ENCODE measurements at regions not wholly inside any gene's neighbourhood (a gene's known extent, or its start where the extent isn't known, plus 50 kb on each side); places are given as distances from the start of the nearest gene placed in this dataset.

DNA sequence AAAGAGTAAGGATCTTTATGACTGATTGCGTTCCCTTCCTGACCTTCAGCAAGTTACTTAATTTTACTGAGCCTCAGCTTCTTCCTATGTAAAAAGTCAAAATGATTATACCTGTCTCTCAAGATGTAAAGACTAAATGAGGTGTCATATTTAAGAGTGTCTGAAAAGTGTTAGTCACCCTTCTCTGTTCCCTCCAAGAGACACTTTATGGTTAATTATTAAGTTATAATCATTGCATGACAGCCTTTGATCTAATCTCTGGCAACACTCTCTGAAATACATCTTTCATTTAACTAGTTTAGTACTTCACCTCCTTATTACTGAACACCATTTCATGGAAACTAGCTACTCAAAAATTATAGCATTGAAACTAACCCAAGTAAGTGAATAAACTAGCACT lies 54.8 kb downstream of the BMAL2 start:
- Histone ChIP-seq H2AFZ (ENCODE audit: control insufficient read depth, low read depth, low read length) (no peak overlapping the region), H3K27me3 (replicated peaks in 1 of 2; ENCODE audit: control insufficient read depth in 2 of 2, insufficient read depth in 2 of 2, low read length in 1 of 2) (no peaks in the 10 kb centered on the region), H4K20me1 (ENCODE audit: control insufficient read depth, insufficient read depth) (no peaks in the 10 kb centered on the region), H3K4me3 (no peak overlapping the region), H3K9me3 (replicated peaks; ENCODE audit: control insufficient read depth, insufficient read depth, low read length) (no peaks in the 10 kb centered on the region), H3K9ac (ENCODE audit: control insufficient read depth, insufficient read depth, low read length) (no peak overlapping the region), H3K27ac (ENCODE audit: control insufficient read depth, insufficient read depth) (no peak overlapping the region), H3K36me3 (ENCODE audit: control insufficient read depth in 2 of 2, insufficient read depth in 2 of 2, low read length in 1 of 2) (peaks cover 0 to 16% of the 10 kb centered on the region in 2 experiments; a peak in 2 of 4 replicates), H3K79me2 (ENCODE audit: control insufficient read depth, insufficient read depth, low read length) (no peaks in the 10 kb centered on the region), H3K4me1 (ENCODE audit: control insufficient read depth, insufficient read depth, low read length) (no peaks in the 10 kb centered on the region), H3K4me2 (ENCODE audit: control insufficient read depth, insufficient read depth) (no peak overlapping the region)
- ChIA-PET RAD21 (ENCODE audit: unreplicated experiment) (interaction anchor here (0.7 to 0.8 kb wide), 2 partner anchors 81 to 372 kb away, joined by 3 to 4 read pairs; no protein-coding TSS in a partner anchor), CTCF (interaction anchor here (1.1 to 1.7 kb wide), 3 partner anchors 9 to 81 kb away, joined by 3 to 12 read pairs (median 5); no protein-coding TSS in a partner anchor), POLR2A (interaction anchor here (0.8 kb wide), 1 partner anchor 261 kb away, joined by 3 read pairs; no protein-coding TSS in a partner anchor), SMC1A (ENCODE audit: uncharacterized antibody, unreplicated experiment) (interaction anchor here (0.9 to 4.7 kb wide), 8 partner anchors 16 to 372 kb away, joined by 3 to 55 read pairs (median 3); no protein-coding TSS in a partner anchor)
- DNase-seq (ENCODE audit: low read depth, low spot score) (no peak), FAIRE-seq (no peak), ATAC-seq (peak; percentile 28; the same call in 2 of the 3 replicates)
- intact Hi-C loops (cut with micrococcal nuclease; ENCODE audit: unreplicated experiment): no loop called here
- WGBS (ENCODE audit: insufficient coverage, insufficient replicate concordance, low lambda C conversion rate, missing lambda C conversion rate): 96% methylated on average over 1 of the region's 1 CpG
- in situ Hi-C loops (cut with MboI): no loop called here
- no TSS peak for BruUV-seq (replicated peaks)
- no peak for TF ChIP-seq CEBPZ (IDR thresholded peaks at IDR 0.05; ENCODE audit: low read depth, low read length)
- no peak for TF ChIP-seq KDM1A (IDR thresholded peaks at IDR 0.05; ENCODE audit: borderline replicate concordance)
- no peak for TF ChIP-seq MYB (IDR thresholded peaks at IDR 0.05; ENCODE audit: borderline replicate concordance, low read depth, low read length)
- TF ChIP-seq SREBF2 (IDR thresholded peaks at IDR 0.05; ENCODE audit: low read length): no peak
- TF ChIP-seq TARDBP (IDR thresholded peaks at IDR 0.05; ENCODE audit: borderline replicate concordance): no peak
- TF ChIP-seq, protein P1, sequence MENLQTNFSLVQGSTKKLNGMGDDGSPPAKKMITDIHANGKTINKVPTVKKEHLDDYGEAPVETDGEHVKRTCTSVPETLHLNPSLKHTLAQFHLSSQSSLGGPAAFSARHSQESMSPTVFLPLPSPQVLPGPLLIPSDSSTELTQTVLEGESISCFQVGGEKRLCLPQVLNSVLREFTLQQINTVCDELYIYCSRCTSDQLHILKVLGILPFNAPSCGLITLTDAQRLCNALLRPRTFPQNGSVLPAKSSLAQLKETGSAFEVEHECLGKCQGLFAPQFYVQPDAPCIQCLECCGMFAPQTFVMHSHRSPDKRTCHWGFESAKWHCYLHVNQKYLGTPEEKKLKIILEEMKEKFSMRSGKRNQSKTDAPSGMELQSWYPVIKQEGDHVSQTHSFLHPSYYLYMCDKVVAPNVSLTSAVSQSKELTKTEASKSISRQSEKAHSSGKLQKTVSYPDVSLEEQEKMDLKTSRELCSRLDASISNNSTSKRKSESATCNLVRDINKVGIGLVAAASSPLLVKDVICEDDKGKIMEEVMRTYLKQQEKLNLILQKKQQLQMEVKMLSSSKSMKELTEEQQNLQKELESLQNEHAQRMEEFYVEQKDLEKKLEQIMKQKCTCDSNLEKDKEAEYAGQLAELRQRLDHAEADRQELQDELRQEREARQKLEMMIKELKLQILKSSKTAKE (IDR thresholded peaks at IDR 0.05; ENCODE audit: low read depth, poor library complexity, severe bottlenecking): no peak
- no peak for TF ChIP-seq RAD21 (IDR thresholded peaks at IDR 0.05; ENCODE audit: insufficient read depth, low read depth, low read length)
- TF ChIP-seq EP300 (IDR thresholded peaks at IDR 0.05; ENCODE audit: borderline replicate concordance in 1 of 2, control insufficient read depth in 1 of 2, low read depth in 2 of 2, low read length in 2 of 2): no peak
- TF ChIP-seq TCF12 (IDR thresholded peaks at IDR 0.05; ENCODE audit: low read depth, low read length): no peak
- no peak for TF ChIP-seq MYC (IDR thresholded peaks at IDR 0.05; ENCODE audit: insufficient read depth, insufficient read length, insufficient replicate concordance, low read length, severe bottlenecking)
- TF ChIP-seq HCFC1 (IDR thresholded peaks at IDR 0.05; ENCODE audit: low read length): no peak
- no peak for TF ChIP-seq ZNF384 (IDR thresholded peaks at IDR 0.05; ENCODE audit: borderline replicate concordance, low read depth, low read length)
- TF ChIP-seq ZZZ3 (IDR thresholded peaks at IDR 0.05; ENCODE audit: control insufficient read depth, insufficient read length, low read depth): no peak
- no peak for TF ChIP-seq SMAD5 (IDR thresholded peaks at IDR 0.05; ENCODE audit: low read depth)
- no peak for TF ChIP-seq MAX (IDR thresholded peaks at IDR 0.05; ENCODE audit: low read depth, low read length)

Measured in GM12878 (cell line).